Body of pancreas (tissue), 4 donors: ENCODE measurements at regions not wholly inside any gene's neighbourhood (a gene's known extent, or its start where the extent isn't known, plus 50 kb on each side); places are given as distances from the start of the nearest gene placed in this dataset.

ENCODE experiments used
- ATAC-seq: fragments of 150-250 bp; one replicate; pipeline ENCODE4 v1.9.1; 2016
- DNase-seq, 4 donors: peaks; one replicate each; pipeline ENCODE4 v3.0.0-alpha.2; 2019
- H3K27ac ChIP-seq, 4 donors: fragments of 200-600 bp; sonication (generic); 1 replicate in 3 of 4; 2 replicates in 1 of 4; pipeline versions ENCODE4 v1.5.1 to v1.6.1; 2016 to 2019; ENCODE audit warnings: mild to moderate bottlenecking in 1 of 4, mixed read lengths in 1 of 4, moderate library complexity in 1 of 4
- H3K27me3 ChIP-seq, 2 donors: fragments of 200-600 bp; sonication (generic); one replicate each; pipeline ENCODE4 v1.6.0; 2016; ENCODE audit warnings: mild to moderate bottlenecking in 1 of 2
- H3K36me3 ChIP-seq, 2 donors: fragments of 200-600 bp; sonication (generic); replicated peaks in 1 of 2; 2 replicates each; pipeline ENCODE4 v1.5.1; 2016; ENCODE audit warnings: low read depth in 2 of 2; ENCODE audit not compliant: insufficient read depth in 1 of 2
- H3K4me1 ChIP-seq: fragments of 200-600 bp; sonication (generic); one replicate; pipeline ENCODE4 v1.6.0; 2016
- H3K4me3 ChIP-seq, 2 donors: fragments of 200-600 bp; sonication (generic); 1 replicate in 1 of 2; 2 replicates in 1 of 2; pipeline ENCODE4 v1.5.1; 2016 to 2019
- H3K9me3 ChIP-seq, 3 donors: fragments of 200-600 bp; sonication (generic); 1 replicate in 2 of 3; 2 replicates in 1 of 3; pipeline ENCODE4 v1.5.1; 2016
- POLR2A ChIP-seq, 3 donors: fragments of 450-650 bp; IDR thresholded peaks; one replicate each; pipeline ENCODE4 v1.6.1; 2016; ENCODE audit warnings: antibody characterized with exemption in 3 of 3, mild to moderate bottlenecking in 2 of 3
- WGBS, 2 donors: methylation state at CpG; one replicate each; pipeline ENCODE4 v1.1.5; 2017; 5-methylcytosine and 5-hydroxymethylcytosine counted together
- intact Hi-C: fragments of 100-400 bp; cut with DNase I; formaldehyde crosslinking; loops from one replicate; pipeline ENCODE4 v1.15.1; 2023
- TF ChIP-seq, protein P1 (sequence below), 7 experiments: fragments of 450-650 bp in 4 of 7; fragments of 200-600 bp in 3 of 7; sonication (generic) in 3 of 7; IDR thresholded peaks; one replicate each; pipeline ENCODE4 v1.5.1; 2016 to 2019; ENCODE audit warnings: antibody characterized with exemption in 7 of 7

- Histone ChIP-seq H3K4me3 (no peak overlapping the region), H3K9me3 (no peaks in the 10 kb centered on the region), H3K36me3 (no peaks in the 10 kb centered on the region), H3K27ac (no peak overlapping the region), H3K27me3 (no peaks in the 10 kb centered on the region), H3K4me1 (no peaks in the 10 kb centered on the region)
- DNase-seq = no peak
- WGBS, 2 donors = 28 to 30% methylated on average over 13 to 18 of the region's 18 CpGs
- intact Hi-C loops = no loop called here
- ATAC-seq = no peak
- TF ChIP-seq, protein P1, sequence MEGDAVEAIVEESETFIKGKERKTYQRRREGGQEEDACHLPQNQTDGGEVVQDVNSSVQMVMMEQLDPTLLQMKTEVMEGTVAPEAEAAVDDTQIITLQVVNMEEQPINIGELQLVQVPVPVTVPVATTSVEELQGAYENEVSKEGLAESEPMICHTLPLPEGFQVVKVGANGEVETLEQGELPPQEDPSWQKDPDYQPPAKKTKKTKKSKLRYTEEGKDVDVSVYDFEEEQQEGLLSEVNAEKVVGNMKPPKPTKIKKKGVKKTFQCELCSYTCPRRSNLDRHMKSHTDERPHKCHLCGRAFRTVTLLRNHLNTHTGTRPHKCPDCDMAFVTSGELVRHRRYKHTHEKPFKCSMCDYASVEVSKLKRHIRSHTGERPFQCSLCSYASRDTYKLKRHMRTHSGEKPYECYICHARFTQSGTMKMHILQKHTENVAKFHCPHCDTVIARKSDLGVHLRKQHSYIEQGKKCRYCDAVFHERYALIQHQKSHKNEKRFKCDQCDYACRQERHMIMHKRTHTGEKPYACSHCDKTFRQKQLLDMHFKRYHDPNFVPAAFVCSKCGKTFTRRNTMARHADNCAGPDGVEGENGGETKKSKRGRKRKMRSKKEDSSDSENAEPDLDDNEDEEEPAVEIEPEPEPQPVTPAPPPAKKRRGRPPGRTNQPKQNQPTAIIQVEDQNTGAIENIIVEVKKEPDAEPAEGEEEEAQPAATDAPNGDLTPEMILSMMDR (IDR thresholded peaks at IDR 0.05) = no peak
- TF ChIP-seq POLR2A (IDR thresholded peaks at IDR 0.05) = no peak
These were observed 67.2 kb downstream of the SPATA19 start for GRCh38 chr11:133778161-133778560.

- TF ChIP-seq, protein P1 (IDR thresholded peaks at IDR 0.05) = no peak
- no peak for TF ChIP-seq POLR2A (IDR thresholded peaks at IDR 0.05)
- intact Hi-C loops = no loop called here
- DNase-seq = no peak
- Histone ChIP-seq H3K4me3 (no peak overlapping the region), H3K36me3 (no peaks in the 10 kb centered on the region), H3K9me3 (no peaks in the 10 kb centered on the region), H3K27ac (no peak overlapping the region), H3K4me1 (no peaks in the 10 kb centered on the region), H3K27me3 (no peaks in the 10 kb centered on the region)
- 63 to 66% methylated on average over 9 to 11 of the region's 11 CpGs for WGBS, 2 donors
- ATAC-seq = no peak
These were observed 68.5 kb downstream of the SPATA19 start for GRCh38 chr11:133776671-133777367.

- intact Hi-C loops = no loop called here
- H3K4me1 ChIP-seq = no peaks in the 10 kb centered on the region
- H3K36me3 ChIP-seq = no peaks in the 10 kb centered on the region
- no peak for DNase-seq
- H3K27ac ChIP-seq = no peak overlapping the region
- no peak overlapping the region for H3K4me3 ChIP-seq
- WGBS, 2 donors = 26 to 52% methylated on average over 1 of the region's 1 CpG
- H3K9me3 ChIP-seq = peaks cover 0 to under 1% (median 0%) of the 10 kb centered on the region in 3 donors
- no peaks in the 10 kb centered on the region for H3K27me3 ChIP-seq
- TF ChIP-seq, protein P1 (IDR thresholded peaks at IDR 0.05) = no peak
- no peak for TF ChIP-seq POLR2A (IDR thresholded peaks at IDR 0.05)
- no peak for ATAC-seq
These were observed 82.8 kb downstream of the SPATA19 start for GRCh38 chr11:133762538-133762937.

GRCh38 chr11:133753150-133753549, 92.2 kb downstream of the SPATA19 start:
- H3K27me3 ChIP-seq = no peaks in the 10 kb centered on the region
- no peaks in the 10 kb centered on the region for H3K36me3 ChIP-seq
- no peaks in the 10 kb centered on the region for H3K4me1 ChIP-seq
- H3K27ac ChIP-seq = no peak overlapping the region
- ATAC-seq (no peak), DNase-seq (no peak)
- peaks cover 0 to 6% (median 0%) of the 10 kb centered on the region in 3 donors for H3K9me3 ChIP-seq
- TF ChIP-seq POLR2A (IDR thresholded peaks at IDR 0.05) = no peak
- TF ChIP-seq, protein P1 (IDR thresholded peaks at IDR 0.05) = no peak
- intact Hi-C loops = no loop called here
- no peak overlapping the region for H3K4me3 ChIP-seq
- WGBS, 2 donors = 60 to 71% methylated on average over 9 to 10 of the region's 10 CpGs

DNA sequence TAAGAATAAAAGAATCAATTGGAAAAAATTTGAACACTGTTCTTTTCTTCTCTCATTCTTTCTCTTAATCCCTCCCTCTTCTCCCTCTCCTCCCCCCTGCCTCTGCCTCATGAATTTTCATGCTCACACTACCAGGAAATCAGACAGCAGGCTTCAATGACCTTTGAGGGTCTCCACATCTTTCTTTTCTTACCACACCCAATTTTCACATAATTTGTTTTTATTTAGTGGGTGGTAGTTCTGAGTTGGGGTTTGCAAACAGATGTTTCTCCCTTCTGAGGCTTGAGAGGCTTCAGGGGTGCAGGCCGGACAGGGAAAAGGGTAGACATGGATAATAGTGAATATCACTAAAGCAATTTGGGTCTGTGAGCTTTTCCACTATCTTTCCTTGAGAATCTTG, 95.5 kb downstream of the SPATA19 start:
- Histone ChIP-seq H3K27ac (no peak overlapping the region), H3K4me3 (no peak overlapping the region), H3K9me3 (no peaks in the 10 kb centered on the region), H3K36me3 (no peaks in the 10 kb centered on the region), H3K27me3 (no peaks in the 10 kb centered on the region), H3K4me1 (no peaks in the 10 kb centered on the region)
- 58 to 60% methylated on average over 1 of the region's 1 CpG for WGBS, 2 donors
- no peak for DNase-seq
- ATAC-seq = no peak
- TF ChIP-seq, protein P1 (IDR thresholded peaks at IDR 0.05) = no peak
- TF ChIP-seq POLR2A (IDR thresholded peaks at IDR 0.05) = no peak
- intact Hi-C loops = no loop called here
